HL-60/S4 (cell line): ENCODE measurements at regions not wholly inside any gene's neighbourhood (a gene's known extent, or its start where the extent isn't known, plus 50 kb on each side); places are given as distances from the start of the nearest gene placed in this dataset.

ENCODE experiments used
- in situ Hi-C: fragments of 300-500 bp; cut with MboI; formaldehyde crosslinking; loops from 2 replicates; pipeline ENCODE4 v1.14.3; 2022; ENCODE audit warnings: low sequenced_read_pairs

- in situ Hi-C loops, result no loop called here
Observed at GRCh38 chr18:30562231-30562630, 480.3 kb downstream of the DSC3 start.

DNA sequence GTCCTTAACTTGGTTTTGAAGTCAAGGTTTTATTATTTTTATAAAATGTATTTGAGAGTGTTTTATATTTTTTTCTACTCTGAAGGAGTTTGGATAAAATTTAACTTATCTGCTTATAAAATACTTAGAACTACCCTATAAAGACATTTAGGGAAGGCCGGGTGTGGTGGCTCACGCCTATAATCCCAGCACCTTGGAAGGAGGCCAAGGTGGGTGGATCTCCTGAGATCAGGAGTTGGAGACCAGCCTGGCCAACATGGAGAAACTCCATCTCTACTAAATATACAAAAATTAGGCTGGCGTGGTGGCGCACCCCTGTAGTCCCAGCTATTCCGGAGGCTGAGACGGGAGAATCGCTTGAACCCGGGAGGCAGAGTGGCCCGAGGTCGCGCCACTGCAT lies 486.4 kb downstream of the DSC3 start:
- in situ Hi-C loops, result no loop called here

GRCh38 chr18:30545393-30545792 lies 497.1 kb downstream of the DSC3 start:
- in situ Hi-C loops, result no loop called here

GRCh38 chr18:30544141-30544540 lies 498.4 kb downstream of the DSC3 start:
- in situ Hi-C loops, result no loop called here

GRCh38 chr18:30533716-30534115 lies 508.8 kb downstream of the DSC3 start:
- in situ Hi-C loops, result no loop called here

DNA sequence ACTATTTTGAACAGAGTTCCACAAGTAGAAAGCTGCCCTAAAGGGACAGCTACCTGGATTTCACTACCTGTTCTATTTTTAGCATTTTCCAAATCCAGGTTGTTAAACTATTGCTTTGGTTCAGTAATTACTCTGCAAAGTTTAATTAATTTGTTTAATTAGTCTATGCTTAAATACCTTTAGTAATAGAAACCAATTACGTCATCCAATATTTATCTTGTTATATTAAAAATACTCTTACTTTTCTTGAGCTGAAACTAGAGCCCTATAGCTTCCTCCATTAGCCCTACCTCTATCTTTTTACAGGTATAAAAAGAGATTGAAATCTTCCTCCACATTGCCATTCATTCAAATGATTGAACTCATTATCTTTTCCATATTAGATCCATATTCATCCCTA lies 514.6 kb downstream of the DSC3 start:
- in situ Hi-C loops, result no loop called here

GRCh38 chr18:30527226-30527625 lies 515.3 kb downstream of the DSC3 start:
- in situ Hi-C loops, result no loop called here

DNA sequence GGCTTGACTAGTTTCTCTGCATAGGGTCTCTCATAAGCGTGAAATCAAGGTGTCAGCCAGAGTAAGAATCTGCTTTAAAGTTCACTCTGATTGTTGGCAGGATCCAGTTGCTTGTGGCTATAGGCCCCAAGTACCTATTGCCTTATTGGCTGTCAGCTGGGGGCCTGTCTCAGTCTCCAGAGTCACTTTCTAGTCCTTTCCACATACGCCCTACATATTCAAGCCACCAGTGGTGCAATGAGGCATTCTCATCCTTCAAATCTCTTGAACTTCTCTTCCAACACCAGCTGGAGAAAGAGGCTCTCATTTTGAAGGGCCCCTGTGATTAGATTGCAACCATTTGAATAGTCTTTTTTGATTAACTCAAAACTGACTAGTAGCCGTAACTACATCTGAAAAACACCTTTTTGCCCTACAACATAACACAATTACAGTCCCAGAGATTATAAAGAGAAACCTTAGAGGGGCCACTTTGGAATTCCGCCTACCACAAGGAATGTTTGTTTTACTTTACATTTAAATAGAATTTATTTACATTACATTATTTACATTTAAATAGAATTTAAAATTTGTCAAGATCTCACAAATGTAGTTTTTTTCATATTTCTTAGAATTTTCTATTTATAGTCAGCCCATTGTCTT lies 520.1 kb downstream of the DSC3 start:
- in situ Hi-C loops, result no loop called here

DNA sequence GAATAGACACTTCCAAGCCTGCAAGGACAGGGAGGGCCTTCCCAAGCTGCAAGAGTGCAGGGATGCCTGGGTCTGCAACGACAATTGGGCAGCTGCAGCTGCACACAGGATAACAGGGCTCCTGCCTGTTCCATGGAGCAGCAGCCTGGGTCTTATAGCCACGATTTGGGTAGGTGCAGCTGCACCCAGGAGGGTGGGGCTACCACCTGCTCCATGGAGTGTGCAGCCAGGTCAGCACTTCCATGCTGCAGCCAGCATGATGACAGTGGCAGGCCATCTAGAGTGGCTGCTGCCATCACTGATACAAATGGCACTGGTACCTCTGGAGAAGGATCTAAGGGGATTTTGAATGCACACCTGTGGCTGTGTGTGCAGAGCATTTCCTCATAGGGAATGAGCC lies 528.5 kb downstream of the DSC3 start:
- in situ Hi-C loops, result no loop called here

DNA sequence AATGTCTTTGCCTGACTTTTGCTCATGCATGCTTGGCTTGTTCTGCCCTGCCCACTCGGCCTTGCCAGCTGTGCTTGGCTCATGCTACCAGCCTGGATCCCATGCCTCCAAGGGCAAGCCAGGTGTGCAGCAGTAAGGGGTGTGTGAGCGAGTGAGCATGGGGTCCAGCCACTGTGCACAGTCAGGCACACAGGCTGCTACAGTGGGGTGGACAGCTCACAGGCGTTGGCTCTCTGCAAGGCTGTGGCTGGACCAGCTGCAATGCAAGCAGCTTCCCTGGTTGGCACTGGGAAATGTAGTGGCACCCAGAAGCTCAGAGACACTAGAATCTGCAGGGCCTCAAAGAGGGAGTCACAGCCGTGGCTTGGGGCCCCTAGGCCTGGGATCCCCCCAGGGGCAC lies 529.7 kb downstream of the DSC3 start:
- in situ Hi-C loops, result no loop called here

GRCh38 chr18:30510882-30511281 lies 531.7 kb downstream of the DSC3 start:
- in situ Hi-C loops, result no loop called here

- in situ Hi-C loops, result no loop called here
Observed at GRCh38 chr18:30501594-30501993, 540.9 kb downstream of the DSC3 start.

DNA sequence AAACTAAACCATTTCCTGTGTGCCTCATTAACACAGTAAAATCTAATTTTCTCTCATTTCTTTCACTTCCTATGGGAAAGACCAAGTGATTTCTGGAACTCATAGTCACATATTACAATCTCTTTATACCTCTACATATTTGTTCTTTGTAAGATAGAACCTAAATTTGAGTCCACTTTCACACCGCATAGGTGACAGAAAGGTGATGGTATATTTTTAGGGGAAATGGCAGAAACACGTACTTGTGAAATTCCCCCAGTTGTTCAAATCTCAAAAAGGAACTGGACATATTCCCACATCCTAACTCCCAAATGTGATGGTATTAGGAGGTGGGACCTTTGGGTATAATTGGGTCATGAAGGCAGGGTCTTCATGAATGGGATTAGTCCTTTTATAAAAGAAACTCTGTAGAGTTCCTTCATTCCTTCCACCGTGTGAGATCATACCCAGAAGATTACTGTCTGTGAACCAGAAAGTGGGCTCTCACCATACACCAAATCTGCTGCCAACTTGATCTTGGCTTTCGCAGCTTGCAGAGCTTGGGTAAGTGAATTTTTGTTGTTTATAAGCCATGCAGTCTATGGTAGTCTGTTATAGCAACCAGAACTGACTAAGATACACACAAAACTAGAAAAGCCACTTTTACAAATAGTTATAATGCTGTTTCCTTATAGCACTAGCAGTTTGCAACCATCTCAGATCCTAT lies 542.1 kb downstream of the DSC3 start:
- in situ Hi-C loops, result no loop called here

DNA sequence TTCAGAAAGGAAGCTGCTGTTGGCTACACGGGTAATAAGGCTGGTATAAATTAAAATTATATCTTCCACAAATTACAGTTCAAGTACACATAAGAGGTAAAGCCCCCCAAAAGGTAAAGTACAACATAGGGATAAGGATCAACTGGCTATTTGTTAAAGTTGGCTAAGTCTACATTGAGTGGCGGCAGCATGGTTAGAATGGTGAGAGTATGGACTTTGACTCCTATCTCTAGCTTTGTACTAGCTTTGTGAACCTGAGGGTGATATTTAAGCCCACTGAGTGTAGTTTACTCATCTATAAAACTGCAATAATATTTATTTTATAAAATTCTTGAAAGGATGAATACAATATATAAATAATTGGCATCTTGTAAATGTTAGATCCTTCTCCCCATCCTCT lies 542.8 kb downstream of the DSC3 start:
- in situ Hi-C loops, result no loop called here

- in situ Hi-C loops, result no loop called here
Observed at GRCh38 chr18:30492552-30493129, 549.9 kb downstream of the DSC3 start.

- in situ Hi-C loops, result no loop called here
Observed at GRCh38 chr18:30491815-30492551, 550.6 kb downstream of the DSC3 start.

- in situ Hi-C loops, result no loop called here
Observed at GRCh38 chr18:30489890-30490643, 552.5 kb downstream of the DSC3 start.

DNA sequence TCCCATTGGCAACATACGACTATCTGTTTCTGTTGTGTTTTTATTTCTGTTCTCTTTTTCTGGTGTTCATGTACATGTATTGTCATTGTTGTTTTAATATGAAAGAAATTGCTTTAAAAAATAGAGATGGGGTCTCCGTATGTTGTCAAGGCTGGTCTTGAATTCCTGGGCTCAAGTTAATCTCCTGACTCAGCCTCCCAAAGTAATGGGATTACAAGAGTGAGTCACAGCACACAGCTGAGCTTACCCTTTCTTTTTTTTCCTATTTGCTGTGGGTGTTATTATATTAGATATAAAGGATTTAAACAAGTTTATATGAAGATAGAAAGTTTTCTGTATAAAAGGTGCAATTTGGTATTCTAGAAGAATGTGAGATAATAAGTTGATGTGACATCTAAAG lies 554.6 kb downstream of the DSC3 start:
- in situ Hi-C loops, result no loop called here

DNA sequence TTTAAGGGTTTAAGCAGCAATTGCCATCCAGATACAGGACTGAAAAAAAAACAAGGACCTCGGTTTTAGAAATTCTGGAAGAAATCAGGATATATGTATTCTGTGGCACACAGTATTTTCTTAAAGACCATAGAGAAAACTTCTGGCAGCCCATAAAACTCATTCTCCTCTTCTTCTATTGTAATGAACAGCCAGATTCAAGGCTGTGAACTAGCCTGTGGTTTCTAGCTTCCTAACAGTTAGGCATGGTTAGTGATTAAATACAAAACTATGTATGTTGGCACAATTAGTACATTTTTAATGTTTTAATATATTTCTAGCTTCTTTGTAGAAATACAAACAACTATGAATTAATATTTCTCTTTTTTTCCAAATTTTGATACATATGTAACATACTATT lies 555.7 kb downstream of the DSC3 start:
- in situ Hi-C loops, result no loop called here

GRCh38 chr18:30485078-30485477 lies 557.5 kb downstream of the DSC3 start:
- in situ Hi-C loops, result no loop called here

- in situ Hi-C loops, result no loop called here
Observed at GRCh38 chr18:30481871-30482270, 560.7 kb downstream of the DSC3 start.
